Lower lobe of right lung (tissue), 2 donors: ENCODE measurements at regions not wholly inside any gene's neighbourhood (a gene's known extent, or its start where the extent isn't known, plus 50 kb on each side); places are given as distances from the start of the nearest gene placed in this dataset.

Experiments
- ATAC-seq, 2 donors: fragments of 200-7000 bp; cut with Tn5 transposase; one replicate each; pipeline ENCODE4 v1.9.1; 2020 to 2022; ENCODE audit warnings: mild to moderate bottlenecking in 2 of 2, moderate library complexity in 2 of 2
- DNase-seq: peaks from one replicate; pipeline ENCODE4 v3.0.0-alpha.2; 2020
- H3K27ac ChIP-seq: fragments of 200-600 bp; one replicate; pipeline ENCODE4 v1.8.0; 2022
- H3K27me3 ChIP-seq: fragments of 200-600 bp; one replicate; pipeline ENCODE4 v1.8.0; 2022; ENCODE audit warnings: low read depth
- H3K36me3 ChIP-seq: fragments of 200-600 bp; one replicate; pipeline ENCODE4 v1.8.0; 2022; ENCODE audit warnings: mild to moderate bottlenecking
- H3K4me1 ChIP-seq: fragments of 200-600 bp; one replicate; pipeline ENCODE4 v1.8.0; 2022
- H3K4me3 ChIP-seq: fragments of 200-600 bp; one replicate; pipeline ENCODE4 v1.8.0; 2022; ENCODE audit warnings: mild to moderate bottlenecking
- H3K9me3 ChIP-seq: fragments of 200-600 bp; one replicate; pipeline ENCODE4 v1.8.0; 2022
- intact Hi-C: fragments of 100-400 bp; cut with DNase I; formaldehyde crosslinking; loops from one replicate; pipeline ENCODE4 v1.11.0; 2022
- TF ChIP-seq, protein P1 (sequence below): fragments of 200-600 bp; IDR thresholded peaks from one replicate; pipeline ENCODE4 v1.8.0; 2022; ENCODE audit warnings: antibody characterized with exemption, mild to moderate bottlenecking
- donor health status: DM: no; HTN: yes; CAD: no; lungs with severe emphysema.

DNA sequence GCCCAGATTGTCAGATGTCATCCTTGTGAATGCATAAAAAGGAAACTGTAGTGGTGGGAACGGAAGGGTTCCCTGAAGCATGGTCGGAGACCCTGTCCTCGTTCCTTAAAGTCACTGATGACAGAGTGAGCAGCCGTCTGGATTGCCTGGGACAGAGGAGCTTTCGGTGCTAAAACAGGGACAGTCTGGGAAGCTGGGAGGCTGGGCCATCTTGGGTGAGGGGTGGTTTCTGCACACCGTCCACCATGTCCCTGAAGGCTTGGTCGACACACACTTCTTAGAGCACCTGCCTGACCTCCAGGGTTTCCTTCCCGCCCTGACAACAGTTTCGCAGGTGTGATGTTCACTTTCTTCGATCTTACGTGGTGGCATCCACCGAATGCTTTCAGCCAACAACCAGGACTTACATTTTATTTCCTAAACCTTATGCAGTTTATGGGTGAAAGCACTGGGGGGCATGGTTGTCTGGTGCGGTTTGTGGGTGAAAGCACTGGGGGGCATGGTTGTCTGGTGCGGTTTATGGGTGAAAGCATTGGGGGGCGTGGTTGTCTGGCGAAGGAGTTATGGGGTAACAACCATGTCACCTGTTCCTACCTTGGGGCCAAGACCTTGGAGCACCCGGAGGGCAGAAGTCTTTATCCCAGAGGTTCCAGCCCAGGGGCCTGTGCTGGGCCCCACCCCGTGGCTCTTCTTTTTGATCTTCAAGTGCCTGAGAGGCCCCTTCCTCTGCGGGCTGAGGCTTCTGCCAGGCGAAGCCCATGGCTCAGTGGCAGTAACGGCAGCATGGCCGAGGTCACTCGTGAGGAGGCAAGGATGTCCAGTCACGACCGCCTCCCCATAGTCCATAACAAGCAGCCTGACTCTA is 81.7 kb upstream of the FRMD1 start:
- Histone ChIP-seq H3K9me3 (no peaks in the 10 kb centered on the region), H3K4me3 (no peak overlapping the region), H3K36me3 (no peaks in the 10 kb centered on the region), H3K27me3 (peaks cover 5% of the 10 kb centered on the region), H3K27ac (no peak overlapping the region), H3K4me1 (peaks cover 18% of the 10 kb centered on the region)
- TF ChIP-seq, protein P1, sequence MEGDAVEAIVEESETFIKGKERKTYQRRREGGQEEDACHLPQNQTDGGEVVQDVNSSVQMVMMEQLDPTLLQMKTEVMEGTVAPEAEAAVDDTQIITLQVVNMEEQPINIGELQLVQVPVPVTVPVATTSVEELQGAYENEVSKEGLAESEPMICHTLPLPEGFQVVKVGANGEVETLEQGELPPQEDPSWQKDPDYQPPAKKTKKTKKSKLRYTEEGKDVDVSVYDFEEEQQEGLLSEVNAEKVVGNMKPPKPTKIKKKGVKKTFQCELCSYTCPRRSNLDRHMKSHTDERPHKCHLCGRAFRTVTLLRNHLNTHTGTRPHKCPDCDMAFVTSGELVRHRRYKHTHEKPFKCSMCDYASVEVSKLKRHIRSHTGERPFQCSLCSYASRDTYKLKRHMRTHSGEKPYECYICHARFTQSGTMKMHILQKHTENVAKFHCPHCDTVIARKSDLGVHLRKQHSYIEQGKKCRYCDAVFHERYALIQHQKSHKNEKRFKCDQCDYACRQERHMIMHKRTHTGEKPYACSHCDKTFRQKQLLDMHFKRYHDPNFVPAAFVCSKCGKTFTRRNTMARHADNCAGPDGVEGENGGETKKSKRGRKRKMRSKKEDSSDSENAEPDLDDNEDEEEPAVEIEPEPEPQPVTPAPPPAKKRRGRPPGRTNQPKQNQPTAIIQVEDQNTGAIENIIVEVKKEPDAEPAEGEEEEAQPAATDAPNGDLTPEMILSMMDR = no peak
- intact Hi-C loops = no loop called here
- ATAC-seq (no peak), DNase-seq (no peak)

DNA sequence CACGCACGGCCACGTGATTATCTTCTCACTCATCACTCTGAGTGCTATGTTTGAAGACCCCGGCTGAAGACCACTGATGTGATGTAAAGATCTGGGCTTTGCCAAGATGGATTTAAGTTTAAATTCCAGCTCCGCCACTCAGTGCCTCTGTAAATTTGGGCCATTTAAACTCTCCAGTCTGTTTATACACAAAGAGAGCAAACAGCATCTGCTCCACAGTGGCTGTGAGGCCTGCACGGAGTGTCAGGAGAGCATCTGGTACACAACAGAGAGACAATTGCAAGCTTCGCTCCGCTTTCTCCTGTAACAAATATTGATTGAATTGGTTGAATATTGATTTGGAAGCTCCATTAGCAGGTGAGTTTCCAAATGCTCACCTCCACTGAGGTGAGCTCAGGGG is 80.5 kb upstream of the FRMD1 start:
- Histone ChIP-seq H3K27ac (no peak overlapping the region), H3K4me3 (no peak overlapping the region), H3K27me3 (peaks cover 5% of the 10 kb centered on the region), H3K36me3 (no peaks in the 10 kb centered on the region), H3K4me1 (peaks cover 18% of the 10 kb centered on the region), H3K9me3 (no peaks in the 10 kb centered on the region)
- TF ChIP-seq, protein P1 = no peak
- DNase-seq (no peak), ATAC-seq (no peak)
- intact Hi-C loops = no loop called here

DNA sequence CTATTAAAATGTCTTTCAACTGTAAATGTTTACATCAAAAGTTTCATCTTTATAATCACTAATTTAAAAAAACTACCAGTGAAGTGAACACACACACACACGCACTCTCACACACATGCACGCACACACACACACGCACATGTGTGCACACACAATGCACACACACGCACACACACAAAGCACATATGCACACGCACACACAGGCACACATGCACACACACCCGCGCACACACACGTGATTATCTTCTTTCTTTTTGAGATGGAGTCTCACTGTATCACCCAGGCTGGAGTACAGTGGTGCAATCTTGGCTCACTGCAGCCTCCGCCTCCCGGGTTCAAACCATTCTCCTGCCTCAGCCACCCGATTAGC is 80.0 kb upstream of the FRMD1 start:
- no peak for DNase-seq
- Histone ChIP-seq H3K4me1 (peaks cover 18% of the 10 kb centered on the region), H3K27me3 (peaks cover 8% of the 10 kb centered on the region), H3K9me3 (no peaks in the 10 kb centered on the region), H3K36me3 (no peaks in the 10 kb centered on the region), H3K27ac (no peak overlapping the region), H3K4me3 (no peak overlapping the region)
- intact Hi-C loops = no loop called here
- TF ChIP-seq, protein P1 = no peak
- ATAC-seq = no peak

DNA sequence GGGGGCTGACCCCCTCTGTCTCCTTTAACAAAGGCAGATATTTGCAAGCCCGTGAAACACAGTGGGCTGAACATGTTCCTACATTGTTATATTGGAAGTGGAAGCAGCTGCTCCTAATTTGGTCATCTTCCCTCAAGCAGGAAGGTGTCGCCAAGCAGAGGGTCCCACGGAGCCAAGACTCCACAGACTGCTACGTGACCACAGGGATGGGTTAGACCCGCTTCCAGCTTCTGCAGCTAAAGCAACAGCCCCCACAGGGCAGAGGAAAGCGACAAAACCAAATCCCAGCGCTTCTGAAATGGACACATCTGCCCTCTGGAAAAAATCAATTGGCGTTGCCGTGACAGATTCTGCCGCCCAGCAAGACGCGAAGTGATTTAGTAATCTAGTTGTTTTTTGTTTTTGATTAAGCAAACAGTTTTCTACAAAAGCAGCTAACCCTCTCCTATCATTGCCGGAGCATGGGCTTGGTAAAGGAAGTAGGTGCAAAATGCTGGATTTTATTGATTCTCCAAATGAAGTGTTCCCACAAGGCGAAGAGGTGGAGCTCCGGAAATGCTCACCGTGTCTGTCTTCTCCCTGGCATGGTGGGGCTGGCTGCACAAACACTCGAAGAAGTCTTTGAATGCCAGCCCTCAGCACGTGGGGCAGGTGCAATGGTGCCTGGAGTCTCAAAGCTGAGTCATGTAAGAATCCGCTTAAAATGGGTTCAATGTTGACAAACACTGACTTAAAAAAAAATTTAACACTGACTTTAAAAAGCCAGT is 79.4 kb upstream of the FRMD1 start:
- Histone ChIP-seq H3K4me3 (no peak overlapping the region), H3K27ac (no peak overlapping the region), H3K4me1 (peaks cover 18% of the 10 kb centered on the region), H3K9me3 (no peaks in the 10 kb centered on the region), H3K27me3 (peaks cover 9% of the 10 kb centered on the region), H3K36me3 (no peaks in the 10 kb centered on the region)
- ATAC-seq (peak; percentile 52 to 73), DNase-seq (no peak)
- TF ChIP-seq, protein P1 = no peak
- intact Hi-C loops = no loop called here

DNA sequence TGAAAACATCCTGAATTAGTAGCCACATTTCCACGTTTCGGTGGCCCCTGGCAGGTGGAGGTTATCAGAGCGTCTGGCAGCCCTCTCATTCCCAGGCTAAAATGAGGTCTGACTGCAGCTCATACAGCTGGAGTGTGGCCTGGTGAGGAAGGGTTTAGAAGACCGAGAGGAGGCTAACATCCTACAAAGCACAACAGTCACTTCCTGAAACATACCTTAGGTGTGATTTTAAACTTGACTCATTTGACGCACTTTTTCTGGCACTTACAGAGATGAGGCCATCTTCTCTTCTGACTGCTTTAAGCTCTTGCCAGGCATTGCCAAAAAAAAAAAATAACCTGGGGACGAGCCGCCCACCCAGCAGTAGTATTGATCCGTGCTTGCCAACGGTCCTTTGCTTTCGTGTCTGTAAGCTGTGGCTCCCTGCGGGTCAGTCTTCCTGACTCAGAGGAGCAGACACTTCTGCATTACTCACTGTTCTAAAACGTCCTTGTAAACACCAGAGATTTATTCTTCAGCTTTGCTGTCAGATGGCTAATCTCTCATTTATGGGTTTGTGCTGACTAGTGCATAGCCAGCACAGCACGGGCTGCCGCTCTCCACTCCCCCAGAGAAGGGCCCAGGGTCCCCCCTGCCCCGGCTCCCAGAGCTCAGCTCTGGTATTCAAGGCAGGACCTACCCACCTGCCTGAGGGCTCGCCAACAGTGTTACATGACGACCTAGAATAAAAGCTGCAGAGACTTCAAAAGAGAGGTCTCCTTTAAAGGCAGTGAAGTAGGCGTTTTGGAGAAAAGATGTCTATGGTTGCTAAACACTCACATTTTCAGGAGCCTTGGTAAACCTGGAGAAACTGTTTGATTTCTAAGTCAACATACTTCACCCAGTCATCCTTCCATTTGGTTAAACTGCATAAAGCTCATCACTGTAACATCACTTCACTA is 78.5 kb upstream of the FRMD1 start:
- ATAC-seq (peak; percentile 18 to 43), DNase-seq (no peak)
- peaks cover 14% of the 10 kb centered on the region for H3K4me1 ChIP-seq
- peaks cover 9% of the 10 kb centered on the region for H3K27me3 ChIP-seq
- intact Hi-C loops = no loop called here
- TF ChIP-seq, protein P1 = no peak
- H3K27ac ChIP-seq = no peak overlapping the region
- H3K36me3 ChIP-seq = no peaks in the 10 kb centered on the region
- no peak overlapping the region for H3K4me3 ChIP-seq
- H3K9me3 ChIP-seq = no peaks in the 10 kb centered on the region
